Activated CD8-positive, alpha-beta memory T cell treated with anti-CD3 and anti-CD28 coated beads for 24 hours (primary cell): ENCODE measurements at regions not wholly inside any gene's neighbourhood (a gene's known extent, or its start where the extent isn't known, plus 50 kb on each side); places are given as distances from the start of the nearest gene placed in this dataset.

Source experiments
- DNase-seq: peaks from one replicate; pipeline ENCODE4 v3.0.0-alpha.2; 2020

DNA sequence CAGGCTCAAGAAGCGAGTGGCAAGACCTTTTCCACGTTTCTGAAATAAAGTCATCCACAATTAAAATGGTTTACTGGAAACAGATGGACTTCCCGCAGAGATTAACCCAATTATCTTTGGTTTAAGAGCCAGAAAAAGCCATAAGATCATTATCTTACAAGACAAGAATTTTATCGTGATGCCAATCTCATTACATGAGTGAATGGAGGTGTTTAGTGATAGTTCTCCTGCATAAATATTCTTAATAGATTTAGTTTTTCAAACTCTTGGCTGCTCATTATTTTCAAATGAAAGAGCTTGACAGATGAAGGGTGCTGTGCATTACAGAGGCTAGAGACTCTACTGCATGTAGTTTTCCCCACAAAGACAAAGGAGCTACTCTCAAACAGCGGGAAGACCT, 1028.4 kb upstream of the PIK3C3 start:
- no peak for DNase-seq

DNA sequence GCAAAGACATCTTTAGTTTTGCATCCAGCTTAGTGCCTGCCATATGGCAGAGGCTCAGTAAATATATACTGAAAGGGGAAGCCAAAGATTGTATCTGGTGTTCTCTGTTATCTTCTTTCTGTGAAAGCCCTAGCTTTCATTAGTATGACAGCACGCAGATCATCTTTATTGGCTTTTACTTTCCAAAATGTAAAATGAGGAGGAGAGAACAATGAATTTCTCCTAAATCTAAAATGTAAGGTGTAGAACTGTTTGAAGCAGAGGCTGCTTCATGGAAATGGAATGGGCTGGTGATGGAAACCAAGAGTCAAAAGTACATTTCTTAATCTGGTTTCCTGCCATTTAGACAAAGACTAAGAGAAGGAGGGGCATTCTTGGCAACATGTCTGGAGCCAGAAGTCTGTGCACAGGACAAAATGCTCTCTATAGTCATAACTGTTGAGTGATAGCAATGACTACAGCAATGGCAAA, 1029.9 kb upstream of the PIK3C3 start:
- no peak for DNase-seq

DNA sequence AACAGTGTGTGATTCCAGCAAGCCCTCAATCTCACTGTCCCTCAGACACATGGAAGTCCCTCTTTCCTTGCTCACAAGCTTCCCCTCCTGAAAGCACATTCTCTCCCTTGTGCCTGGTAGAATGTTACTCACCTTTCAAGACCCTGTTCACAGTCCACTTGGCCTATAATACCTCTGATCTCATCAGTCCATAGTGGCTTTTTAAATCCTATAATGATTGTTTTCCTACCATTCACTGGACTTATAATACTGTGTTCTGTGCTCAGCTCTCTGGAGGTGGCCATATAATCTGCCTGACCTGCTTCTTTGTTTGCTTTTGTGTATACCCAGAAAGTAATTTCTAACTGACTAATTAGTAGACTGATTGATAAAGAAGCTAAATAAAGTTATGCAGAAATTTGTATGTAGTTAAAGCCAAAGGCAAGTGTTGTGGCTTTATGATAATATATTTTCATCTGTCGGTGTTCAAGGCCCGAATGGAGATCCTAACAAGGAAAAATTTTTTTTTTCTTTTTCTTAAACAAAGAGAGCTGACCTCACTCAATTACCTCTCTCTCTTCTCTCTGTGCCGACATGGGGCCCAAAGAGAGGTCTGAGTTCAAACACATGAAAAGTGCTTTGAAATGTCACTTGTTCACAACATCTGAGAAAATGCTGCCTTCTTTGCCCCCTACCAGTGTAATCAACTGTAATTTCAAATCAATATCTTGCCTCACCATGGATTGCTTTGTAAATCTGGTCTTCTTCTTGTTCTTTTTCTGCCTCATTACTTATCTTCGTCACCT, 1033.0 kb upstream of the PIK3C3 start:
- DNase-seq = no peak

DNA sequence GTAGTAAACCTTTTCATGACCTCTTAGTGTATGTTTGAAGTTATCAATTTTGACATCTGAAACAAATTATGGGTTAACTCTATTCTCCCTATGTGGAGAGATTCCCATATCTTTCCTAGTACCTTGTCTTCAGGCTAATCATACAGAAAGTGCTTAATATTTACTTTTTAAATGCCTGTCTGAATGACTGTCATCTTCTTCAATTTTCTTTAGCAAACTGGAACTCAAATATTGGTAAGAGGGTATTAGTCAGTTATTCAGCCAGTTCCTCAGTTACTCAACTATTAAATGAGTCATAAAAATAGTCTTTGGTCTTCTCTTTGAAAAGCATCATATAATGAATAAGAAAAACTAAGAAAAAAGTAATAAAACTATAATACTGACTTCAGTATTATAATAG, 1038.0 kb upstream of the PIK3C3 start:
- DNase-seq = no peak

DNA sequence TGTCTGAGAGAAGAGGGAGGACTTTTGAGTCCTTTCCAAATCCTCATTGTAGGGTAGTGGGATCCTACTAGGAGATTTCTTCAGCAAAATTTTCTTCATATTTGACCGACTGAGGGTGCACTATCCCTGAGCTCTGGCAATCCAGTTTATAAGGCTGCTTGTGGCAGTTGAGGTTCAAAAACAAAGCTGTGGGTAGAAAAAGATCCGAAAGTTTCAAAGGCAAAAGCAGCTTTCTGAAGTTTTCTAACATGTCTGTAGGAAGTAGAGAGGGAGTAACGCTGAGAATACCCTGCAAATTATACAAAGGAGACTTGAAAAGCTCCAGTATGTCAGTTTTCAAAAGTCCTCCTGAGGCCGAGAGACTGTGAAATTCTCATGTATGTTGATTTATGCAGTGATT, 1039.3 kb upstream of the PIK3C3 start:
- DNase-seq = no peak

DNA sequence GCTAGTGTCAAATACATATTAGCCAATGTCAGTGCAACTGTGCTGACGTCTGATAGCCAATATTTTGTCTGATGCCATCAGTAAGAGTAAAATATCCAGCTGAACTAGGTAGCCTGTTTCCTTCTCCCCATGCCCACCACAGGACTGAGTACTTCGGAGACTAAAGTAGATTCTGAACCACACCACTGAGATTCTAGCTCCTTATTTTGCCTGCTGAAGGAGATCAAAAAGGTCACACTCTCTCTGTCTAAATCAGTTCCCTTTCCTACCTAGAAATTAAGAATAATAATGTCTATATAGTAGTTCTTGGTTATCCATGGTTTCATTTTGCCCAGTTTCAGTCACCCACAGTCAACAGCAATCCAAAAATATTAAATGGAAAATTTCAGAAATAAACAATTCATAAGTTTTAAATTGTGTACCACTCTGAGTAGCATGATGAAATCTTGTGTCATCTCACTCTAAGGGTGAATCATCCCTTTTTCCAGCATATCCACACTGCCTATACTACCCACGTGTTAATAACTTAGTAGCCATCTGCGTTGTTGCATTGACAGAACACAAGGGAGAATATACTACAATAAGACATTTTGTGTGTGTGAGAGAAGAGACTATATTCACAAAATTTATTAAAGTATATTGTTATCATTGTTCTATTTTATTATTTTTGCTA, 1043.3 kb upstream of the PIK3C3 start:
- DNase-seq = no peak

DNA sequence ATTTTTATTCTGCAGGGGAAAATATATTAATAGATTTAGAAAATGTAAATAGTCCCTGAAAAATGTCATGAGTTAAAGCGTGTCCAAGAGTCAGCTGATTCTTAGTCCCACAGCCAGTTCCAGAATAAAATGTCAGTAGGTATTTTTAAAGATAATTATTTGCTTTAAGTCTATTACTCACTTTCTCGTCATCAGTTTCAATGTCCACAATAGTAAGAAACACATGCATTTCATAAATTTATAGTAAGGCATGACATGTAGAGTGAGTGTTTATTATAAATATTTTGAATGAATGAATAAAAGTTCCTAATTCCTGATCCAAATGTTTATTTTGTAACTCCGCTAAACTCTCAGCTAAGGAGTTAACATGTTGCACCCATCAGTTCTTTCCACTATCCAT, 1044.0 kb upstream of the PIK3C3 start:
- DNase-seq = no peak

DNA sequence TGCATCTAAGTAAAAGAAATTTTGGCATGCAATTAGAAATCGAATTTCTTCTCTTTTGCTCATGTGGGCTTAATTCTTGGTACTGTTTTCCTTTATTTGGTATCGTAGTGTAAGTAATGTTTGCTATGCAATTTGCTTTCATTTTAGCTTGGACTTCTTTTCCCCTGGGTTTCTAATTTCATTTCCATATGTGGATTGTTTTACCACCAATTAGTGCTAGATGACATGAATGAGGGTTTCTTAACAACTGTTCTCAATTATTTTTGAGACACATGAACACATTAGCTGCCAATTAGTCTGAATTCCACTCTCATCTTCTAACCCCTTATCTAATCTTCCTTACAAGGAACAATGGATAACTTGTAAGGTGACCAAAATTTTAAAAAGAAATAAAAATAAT, 1047.2 kb upstream of the PIK3C3 start:
- no peak for DNase-seq

DNA sequence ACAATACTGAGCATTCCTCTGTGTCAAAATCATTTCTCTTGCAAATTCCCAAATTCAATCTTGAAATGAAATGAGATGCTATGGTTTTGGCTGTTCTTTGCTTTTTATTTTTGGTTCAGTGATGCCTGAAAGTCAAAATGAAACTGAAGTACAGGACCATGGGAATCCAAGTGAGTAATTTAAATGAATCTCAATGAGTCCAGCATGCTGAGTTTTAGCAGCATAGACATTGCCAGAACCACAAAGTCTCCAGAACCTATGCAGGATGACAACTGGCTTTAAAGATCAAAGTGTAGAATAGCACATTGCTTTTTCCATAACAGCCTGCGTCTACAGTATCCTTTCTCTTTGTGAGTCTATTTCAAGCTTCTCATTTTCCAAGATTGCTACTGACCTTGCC, 1050.7 kb upstream of the PIK3C3 start:
- no peak for DNase-seq

DNA sequence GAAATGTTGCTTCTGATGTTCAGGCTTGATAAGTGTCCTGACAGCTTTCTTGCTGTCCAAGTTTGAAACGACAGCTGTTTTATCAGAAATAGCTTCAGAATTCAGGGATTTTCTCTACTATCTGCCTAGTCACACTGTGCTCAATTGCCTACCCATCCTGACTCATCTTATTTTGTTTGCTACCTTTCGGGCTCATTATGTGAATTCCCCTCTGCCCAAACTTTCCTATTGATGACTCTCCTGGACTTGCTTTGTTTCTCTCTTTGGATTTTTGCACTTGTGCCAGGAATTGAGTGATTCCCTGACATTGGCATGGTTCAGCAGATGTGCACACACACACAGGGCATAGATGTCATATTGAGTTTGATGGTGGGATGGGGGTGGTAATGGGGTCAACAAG, 1052.6 kb upstream of the PIK3C3 start:
- DNase-seq = no peak

DNA sequence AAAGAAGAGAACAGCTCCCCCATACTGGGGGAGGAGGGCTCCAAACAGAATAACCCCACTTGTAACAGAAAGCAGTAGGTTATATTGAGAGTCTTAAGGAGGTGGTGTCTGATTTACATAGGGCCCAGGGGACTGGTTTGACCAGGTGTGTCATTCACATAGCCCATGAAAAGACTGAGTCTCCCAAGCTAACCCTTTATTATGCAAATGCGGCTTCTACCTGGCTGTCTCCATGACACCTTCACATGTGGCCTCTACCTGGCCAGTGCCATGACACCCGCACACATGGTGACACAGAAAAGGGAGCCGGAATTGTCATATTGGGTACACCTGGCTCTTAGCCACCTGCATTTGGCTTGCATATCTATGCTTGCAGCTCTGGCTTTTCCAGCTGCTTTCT, 1057.2 kb upstream of the PIK3C3 start:
- no peak for DNase-seq

DNA sequence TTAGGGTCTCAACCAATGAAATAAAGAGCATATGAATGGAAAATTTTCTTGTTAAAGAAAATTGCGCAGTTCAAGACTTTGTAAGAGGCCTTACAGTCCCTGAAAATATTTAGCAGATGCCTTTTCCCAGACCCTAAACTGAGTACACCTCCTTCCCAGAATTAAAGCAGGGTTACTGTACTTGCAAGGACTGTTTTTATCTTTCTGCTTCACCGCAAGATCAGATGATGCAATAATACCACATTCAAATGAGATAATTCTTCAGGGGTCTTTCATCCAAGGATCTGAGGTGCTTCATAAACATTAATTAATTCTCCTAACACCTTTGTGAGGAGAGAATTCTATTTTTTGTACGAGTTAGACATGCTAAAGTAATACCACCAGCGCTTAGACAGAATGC, 1071.8 kb upstream of the PIK3C3 start:
- DNase-seq = no peak

DNA sequence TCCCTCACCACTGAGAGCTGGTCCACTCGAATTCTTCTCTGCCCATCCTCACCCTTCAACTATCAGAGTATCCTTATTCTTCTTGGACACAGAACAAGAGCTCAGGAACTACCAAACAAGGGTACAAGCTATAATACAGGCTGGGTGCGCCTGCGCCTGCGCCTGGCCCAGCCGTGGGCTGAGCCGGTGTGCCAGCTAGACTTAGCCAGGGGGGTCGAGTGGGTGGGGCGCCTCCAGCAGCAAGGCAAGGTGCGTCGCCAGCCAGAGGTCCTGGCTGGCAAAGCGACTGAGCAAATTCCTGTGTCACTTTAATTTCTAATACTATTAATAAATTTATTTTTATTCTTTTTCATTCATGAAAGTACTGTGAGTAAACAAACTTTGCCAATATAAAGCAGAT, 1072.6 kb upstream of the PIK3C3 start:
- DNase-seq = no peak

DNA sequence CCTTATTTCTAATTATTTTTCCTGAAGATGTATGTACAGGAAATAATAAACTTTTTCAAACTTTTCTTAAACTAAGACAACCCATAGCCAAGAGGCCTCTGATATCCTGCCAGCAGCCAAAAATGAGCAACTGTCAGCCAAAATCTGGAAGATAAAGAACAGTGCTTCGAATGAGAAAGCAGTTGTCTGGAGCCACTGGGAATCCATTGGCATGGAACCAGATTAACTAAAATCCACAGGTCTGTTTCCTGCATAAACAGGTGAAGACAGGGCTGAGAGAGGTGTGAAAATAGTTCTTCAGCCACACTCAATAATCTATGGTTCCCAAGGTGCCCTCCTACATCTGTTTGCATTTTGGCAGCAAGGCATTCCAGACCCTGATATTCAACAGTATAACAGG, 1076.7 kb upstream of the PIK3C3 start:
- DNase-seq = no peak

DNA sequence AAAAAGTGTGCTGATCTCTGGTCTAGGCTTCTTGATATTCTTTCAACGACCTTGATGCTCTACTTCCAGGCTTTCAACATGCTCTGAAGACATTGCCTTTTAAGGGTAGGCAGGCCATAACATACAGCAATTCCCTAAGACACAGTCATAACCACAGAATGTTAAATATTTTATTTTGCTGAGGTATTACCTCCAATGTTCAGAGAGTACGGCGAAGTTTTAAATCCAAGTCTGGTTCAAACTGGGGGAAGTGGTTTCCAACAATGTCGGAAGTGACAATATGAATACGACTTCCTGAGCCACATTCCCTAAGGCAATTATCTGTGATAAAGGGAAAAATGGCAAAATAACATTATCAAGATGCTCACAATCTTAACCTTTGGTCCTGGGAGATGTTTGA, 1077.9 kb upstream of the PIK3C3 start:
- DNase-seq = no peak

DNA sequence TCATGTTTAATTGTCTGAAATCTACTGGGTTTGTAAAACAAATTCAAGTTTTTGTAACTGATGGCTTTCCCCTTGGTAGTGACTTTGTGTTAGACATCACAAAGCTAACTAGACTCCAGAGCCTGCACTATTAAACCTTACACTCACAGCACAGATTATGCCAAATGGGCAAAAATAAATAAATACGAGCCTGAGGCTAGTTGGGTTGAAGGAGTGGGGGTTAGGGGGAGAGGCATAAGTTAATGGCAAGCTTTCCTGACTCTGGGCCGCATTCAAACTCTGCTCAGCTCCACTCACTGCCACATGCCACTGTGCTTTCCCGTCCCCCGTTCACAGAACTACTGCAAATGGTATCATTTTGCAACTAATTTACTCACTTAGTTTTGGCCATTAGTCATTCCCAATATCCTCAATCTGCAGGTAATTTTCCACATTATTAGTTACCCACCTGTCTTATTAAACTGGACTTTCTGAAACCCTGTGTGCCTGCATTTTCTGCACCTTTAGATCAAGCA, 1079.9 kb upstream of the PIK3C3 start:
- DNase-seq = no peak

DNA sequence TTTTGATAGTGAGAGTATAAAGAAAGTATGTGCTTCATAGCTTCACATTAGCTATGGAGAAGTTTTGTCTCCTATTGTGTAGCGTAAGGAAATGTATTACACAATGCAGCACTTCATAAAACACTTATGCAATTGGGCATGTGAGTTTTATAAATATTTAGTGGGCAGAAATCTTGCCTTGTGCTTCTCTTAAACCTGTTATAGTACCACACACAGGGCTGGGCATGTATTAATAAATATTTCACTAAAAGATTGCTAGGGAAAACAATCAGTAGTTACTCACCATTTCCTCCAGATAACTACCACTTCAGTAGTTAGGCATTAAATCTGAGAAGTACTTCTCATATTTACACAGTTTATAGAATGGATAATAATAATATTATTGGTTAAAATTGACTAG, 1080.8 kb upstream of the PIK3C3 start:
- DNase-seq = no peak

DNA sequence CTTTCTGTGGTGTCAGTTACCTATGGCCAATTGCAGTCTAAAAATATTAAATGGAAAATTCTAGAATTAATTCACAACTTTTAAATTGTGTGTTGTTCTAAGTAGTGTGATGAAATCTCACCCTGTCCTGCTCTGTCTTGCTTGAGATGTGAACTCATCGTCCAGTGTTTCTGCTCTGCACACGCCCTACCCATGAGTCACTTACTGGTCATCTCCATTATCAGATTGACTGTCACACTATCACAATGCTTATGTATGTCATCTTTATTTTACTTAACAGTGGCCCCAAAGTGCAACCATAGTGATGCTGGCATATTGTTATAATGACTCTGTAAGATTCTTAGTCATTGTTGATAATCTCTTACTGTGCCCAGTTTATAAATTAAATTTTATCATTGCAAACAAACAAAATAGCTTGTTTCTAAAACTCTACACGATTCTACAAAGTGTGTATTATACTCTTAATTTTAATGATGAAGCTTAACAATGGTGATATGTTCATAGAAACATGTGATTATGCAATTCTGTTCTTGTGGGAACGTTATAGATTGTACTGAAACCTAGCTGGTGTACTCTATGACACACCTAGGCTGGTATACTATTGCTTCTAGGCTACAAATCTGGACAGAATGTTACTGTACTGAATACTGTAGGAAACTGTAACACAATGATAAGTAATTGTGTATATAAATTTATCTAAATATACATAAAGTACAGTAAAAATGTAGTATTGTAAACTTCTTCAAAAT, 1086.8 kb upstream of the PIK3C3 start:
- no peak for DNase-seq

DNA sequence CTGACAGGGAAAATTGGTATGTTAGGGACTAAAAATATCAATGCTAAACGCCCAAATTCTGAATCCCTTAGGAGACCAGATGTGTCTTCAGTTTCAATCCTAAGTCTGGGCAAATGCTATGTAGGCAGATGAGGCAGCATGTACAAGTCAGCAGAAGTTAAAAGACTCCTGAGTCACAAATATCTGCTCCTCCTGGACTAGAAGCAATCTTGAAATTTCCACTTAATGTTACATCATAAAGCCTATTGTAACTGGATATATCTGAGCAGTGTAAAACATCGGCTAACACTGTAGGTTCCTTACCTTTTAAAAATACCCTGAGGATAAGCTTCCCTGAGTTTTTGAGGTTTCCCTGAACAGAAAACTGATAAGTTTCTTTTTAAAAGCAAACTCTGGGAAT, 1087.6 kb upstream of the PIK3C3 start:
- no peak for DNase-seq

DNA sequence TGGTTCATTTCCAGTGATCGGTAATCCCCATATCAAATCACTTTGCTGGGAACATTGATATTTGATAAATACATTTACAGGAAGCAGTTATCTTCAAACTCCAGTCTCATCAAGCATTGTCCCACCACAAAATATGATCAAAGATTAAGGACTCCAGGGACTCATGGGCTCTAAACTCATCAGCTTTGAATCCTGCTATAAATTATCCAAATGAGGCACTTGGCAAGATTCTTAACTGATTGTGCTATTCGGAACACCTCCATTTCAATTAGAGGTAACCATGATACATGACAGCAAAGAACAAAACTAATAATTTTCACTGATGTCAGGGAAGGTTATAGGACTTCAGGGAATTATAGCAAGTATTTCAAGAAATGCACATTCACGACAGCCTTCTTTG, 1088.1 kb upstream of the PIK3C3 start:
- DNase-seq = no peak

DNA sequence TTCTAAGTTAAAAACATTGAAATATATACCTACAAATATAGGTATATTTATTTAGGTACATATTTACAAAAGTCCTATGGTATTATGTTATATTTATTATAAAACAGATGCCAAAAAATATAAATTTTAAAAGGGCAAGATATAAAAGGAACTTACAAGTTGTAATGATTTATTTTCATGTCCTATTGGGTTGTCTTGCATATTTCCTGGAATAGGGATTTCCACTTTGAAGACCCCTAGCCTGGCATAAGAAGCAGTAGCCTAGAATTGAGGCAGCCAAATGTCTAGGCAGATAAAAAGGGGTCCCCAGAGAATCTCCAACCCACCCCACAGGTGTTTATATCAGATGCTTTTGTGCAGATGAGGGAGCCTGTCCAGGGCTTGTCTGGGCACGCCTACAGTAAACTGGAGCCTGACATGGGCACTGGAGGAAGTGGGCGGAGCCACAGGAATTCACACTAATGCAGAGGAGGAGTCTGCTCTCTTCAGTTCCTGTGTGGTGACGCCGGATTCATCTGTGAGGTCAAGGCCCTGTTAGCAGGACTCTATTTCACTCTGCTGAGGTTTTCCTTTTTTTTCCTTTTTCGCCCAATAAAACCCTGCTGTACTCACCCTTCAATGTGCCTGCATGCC, 1088.9 kb upstream of the PIK3C3 start:
- no peak for DNase-seq

DNA sequence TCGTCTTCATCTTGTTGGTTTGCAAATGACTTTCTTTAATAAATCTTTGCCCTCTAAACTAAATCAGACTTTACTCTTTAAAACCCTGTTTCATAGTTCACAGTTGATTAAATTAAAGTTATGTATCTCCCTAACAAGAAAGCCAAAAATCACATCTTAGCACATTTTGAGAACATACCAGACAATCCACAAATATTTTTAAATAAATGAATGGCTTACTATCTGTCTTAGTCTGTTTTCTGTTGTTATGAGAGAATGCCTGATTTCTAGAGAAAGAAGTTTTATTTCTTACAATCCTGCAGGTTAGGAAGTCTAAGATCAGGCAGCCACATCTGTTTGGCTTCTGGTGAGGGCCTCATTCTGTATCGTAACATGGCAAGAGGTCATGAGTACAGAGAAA, 1090.2 kb upstream of the PIK3C3 start:
- no peak for DNase-seq

DNA sequence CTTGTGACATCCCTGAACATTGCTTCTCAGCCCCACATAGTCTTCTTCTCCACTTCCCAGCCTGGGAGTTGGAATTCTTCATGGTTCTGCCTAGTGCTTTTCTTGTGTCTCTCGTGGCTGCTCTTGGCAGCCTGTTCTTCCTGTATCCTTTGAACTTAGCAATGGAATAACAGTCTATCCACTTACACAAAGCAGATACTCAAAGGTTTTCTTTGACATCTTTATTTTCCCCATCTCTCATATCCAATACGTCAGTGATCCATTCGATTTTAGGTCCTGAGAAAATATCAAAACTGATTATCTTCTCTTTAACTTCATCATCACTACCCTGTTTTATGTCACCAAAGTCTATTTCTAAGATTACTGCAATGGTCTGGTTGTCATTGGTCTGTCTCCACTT, 1091.2 kb upstream of the PIK3C3 start:
- DNase-seq = no peak
